ENCODE measurements at regions not wholly inside any gene's neighbourhood (a gene's known extent, or its start where the extent isn't known, plus 50 kb on each side); places are given as distances from the start of the nearest gene placed in this dataset.

DNA sequence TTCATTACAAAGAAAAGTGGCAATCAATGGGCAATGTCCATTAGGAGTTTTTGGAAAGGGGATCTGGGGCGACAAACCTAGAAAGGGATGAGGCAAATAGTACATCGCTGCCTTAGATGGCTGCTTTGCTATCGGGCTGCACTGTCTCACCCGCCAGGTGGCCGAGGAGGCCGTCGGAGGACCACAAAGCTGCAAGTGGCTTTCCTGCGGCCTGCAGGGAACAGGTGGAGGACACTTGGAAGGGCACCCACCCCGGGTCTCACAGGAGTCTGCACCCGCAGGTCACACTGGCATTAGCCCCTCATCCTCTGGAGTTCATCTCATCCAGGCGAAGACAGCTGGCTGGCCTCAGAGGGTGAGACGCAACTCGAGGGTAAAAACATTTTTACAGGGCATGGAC, 1392.5 kb downstream of the AACS start:
- no peak for TF ChIP-seq CTCF (conservative IDR thresholded peaks at IDR 0.05)
- TF ChIP-seq ZFX (IDR thresholded peaks at IDR 0.05), result no peak
